NT2/D1 (cell line): ENCODE measurements at regions not wholly inside any gene's neighbourhood (a gene's known extent, or its start where the extent isn't known, plus 50 kb on each side); places are given as distances from the start of the nearest gene placed in this dataset.
"Not testable (repeated sequence)": the region's sequence is repeated elsewhere in the genome, so short reads cannot be mapped to it uniquely, and the experiment has no call there.

Source experiments
- DNase-seq: peaks from one replicate; pipeline ENCODE4 v3.0.0-alpha.2; 2011; ENCODE audit warnings: low read depth, low spot score
- H3K27me3 ChIP-seq: 2 replicates; pipeline ENCODE4 v1.6.0; 2011; ENCODE audit warnings: mild to moderate bottlenecking; ENCODE audit not compliant: insufficient read length, insufficient read depth
- H3K36me3 ChIP-seq: 2 replicates; pipeline ENCODE4 v1.6.1; 2011; ENCODE audit warnings: mild to moderate bottlenecking, low read length, mixed read lengths; ENCODE audit not compliant: insufficient read depth, insufficient read length
- H3K4me1 ChIP-seq: 2 replicates; pipeline ENCODE4 v1.5.1; 2011; ENCODE audit not compliant: insufficient read depth, insufficient read length
- H3K4me3 ChIP-seq: 2 replicates; pipeline ENCODE4 v1.5.1; 2011; ENCODE audit warnings: low read depth; ENCODE audit not compliant: insufficient read length
- H3K9ac ChIP-seq: 2 replicates; pipeline ENCODE4 v1.6.0; 2011; ENCODE audit warnings: low read depth; ENCODE audit not compliant: insufficient read length
- H3K9me3 ChIP-seq: 2 replicates; pipeline ENCODE4 v1.5.1; 2011; ENCODE audit warnings: mild to moderate bottlenecking, low read length; ENCODE audit not compliant: insufficient read depth
- SUZ12 ChIP-seq: IDR thresholded peaks from 2 replicates; pipeline ENCODE4 v1.6.1; 2011; ENCODE audit not compliant: insufficient read length, insufficient read depth; ENCODE audit errors: extremely low read depth
- YY1 ChIP-seq: IDR thresholded peaks from 2 replicates; pipeline ENCODE4 v1.6.1; 2011; ENCODE audit not compliant: insufficient read length, insufficient read depth
- ZNF274 ChIP-seq: IDR thresholded peaks from 2 replicates; pipeline ENCODE4 v1.6.1; 2011; ENCODE audit warnings: mild to moderate bottlenecking, low read depth, low read length

DNA sequence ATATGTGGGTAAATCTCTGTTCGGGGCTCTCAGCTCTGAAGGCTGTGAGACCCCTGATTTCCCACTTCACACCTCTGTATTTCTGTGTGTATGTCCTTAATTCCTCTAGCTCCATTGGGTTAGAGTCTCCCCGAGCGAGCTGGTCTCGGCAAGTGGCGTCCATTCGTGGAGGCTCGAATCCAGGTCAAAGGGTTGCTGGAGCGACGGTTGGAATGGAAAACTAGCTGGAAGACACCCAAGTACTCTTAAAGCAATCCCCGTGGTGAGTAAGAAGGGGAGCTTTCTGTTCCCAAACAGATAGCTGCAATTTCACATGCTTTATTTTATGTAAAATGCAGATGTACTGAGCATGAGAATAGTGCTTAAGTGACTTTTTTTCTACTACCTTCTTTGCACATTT is 277.5 kb upstream of the SGCG start:
- TF ChIP-seq YY1 (no peak), ZNF274 (no peak), SUZ12 (no peak)

DNA sequence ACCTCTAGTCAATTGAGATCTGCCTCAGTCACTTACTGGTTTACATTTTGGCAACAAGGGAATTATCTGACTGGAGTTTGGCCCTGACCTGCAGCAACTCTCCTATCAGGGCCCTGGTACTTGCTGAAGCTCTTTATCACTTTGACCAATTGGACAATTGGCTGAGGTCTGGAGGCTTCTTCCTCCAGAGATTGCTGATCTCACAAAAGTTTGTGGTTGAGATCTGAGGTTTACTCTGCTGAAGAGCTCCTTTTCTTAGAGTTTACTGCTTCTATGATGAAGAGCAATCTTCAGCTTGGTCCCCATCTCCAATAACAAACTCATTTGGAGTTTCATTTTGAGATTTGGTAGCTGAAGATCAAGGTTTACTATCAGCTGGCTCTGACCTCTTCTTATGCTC is 276.9 kb upstream of the SGCG start:
- Histone ChIP-seq H3K36me3 (no peaks in the 10 kb centered on the region), H3K4me1 (peaks cover 2% of the 10 kb centered on the region), H3K9me3 (peaks cover 50% of the 10 kb centered on the region), H3K9ac (no peak overlapping the region), H3K27me3 (no peaks in the 10 kb centered on the region), H3K4me3 (no peak overlapping the region)
- no peak for TF ChIP-seq SUZ12
- TF ChIP-seq YY1 = no peak
- TF ChIP-seq ZNF274 = no peak
- no peak for DNase-seq

More for the DNA sequence above, 277.5 kb upstream of the SGCG start:
- Histone ChIP-seq H3K9ac (no peak overlapping the region), H3K4me3 (no peak overlapping the region), H3K4me1 (peaks cover 2% of the 10 kb centered on the region), H3K36me3 (no peaks in the 10 kb centered on the region), H3K9me3 (peaks cover 56% of the 10 kb centered on the region), H3K27me3 (no peaks in the 10 kb centered on the region)
- DNase-seq = no peak

DNA sequence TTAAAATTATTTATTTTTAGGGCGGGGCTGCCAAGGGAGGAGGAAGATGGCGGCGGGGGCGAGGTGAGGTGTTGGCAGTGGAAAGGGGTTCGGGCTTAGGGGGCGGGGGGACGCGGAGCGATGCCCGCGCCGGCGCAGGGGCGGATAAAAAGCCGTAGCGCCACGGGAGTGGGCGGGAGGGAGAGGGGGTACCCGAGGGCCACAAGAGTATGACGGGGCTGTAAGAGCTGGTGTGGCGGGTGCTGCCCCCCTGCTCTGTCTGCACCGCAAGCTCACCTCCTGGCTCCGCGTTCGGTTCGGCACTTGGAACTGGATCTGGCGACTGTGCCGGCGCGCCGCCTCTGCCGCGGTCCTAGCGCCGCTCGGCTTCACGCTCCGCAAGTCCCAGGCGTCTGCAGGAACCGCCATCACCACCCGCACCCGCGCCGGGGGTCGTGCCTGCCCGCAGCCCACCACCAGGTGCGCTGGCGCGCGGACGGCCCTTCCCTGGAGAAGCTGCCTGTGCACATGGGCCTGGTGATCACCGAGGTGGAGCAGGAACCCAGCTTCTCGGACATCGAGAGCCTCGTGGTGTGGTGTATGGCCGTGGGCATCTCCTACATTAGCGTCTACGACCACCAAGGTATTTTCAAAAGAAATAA is 265.2 kb upstream of the SGCG start:
- Histone ChIP-seq H3K9me3 (no peaks in the 10 kb centered on the region), H3K4me1 (no peaks in the 10 kb centered on the region), H3K27me3 (no peaks in the 10 kb centered on the region), H3K4me3 (peak overlapping the region; percentile 41), H3K36me3 (no peaks in the 10 kb centered on the region), H3K9ac (peak overlapping the region; percentile 75)
- DNase-seq = peak; percentile 30
- no peak for TF ChIP-seq SUZ12
- TF ChIP-seq YY1 = no peak
- no peak for TF ChIP-seq ZNF274

DNA sequence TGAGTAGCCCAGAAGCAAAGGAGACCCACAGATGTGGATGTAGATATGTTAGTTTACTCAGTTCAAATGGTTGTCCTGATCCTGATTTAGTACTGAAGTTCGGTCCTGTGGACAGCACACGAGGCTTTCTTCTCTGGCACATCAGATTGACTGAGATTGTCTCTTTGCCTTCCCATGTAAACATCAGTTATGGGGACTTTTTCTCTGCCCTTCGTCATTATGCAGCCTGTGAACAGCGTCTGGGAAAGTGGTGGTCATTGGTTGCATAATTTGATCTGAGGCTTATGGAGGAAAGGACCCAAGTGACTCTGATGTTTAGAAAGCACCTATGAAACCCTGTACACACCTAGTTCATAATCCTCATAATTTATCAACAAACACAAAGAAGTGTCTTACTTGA is 264.5 kb upstream of the SGCG start:
- not testable (repeated sequence) for DNase-seq
- peak overlapping the region; percentile 75 for H3K9ac ChIP-seq
- peak overlapping the region; percentile 41 for H3K4me3 ChIP-seq

DNA sequence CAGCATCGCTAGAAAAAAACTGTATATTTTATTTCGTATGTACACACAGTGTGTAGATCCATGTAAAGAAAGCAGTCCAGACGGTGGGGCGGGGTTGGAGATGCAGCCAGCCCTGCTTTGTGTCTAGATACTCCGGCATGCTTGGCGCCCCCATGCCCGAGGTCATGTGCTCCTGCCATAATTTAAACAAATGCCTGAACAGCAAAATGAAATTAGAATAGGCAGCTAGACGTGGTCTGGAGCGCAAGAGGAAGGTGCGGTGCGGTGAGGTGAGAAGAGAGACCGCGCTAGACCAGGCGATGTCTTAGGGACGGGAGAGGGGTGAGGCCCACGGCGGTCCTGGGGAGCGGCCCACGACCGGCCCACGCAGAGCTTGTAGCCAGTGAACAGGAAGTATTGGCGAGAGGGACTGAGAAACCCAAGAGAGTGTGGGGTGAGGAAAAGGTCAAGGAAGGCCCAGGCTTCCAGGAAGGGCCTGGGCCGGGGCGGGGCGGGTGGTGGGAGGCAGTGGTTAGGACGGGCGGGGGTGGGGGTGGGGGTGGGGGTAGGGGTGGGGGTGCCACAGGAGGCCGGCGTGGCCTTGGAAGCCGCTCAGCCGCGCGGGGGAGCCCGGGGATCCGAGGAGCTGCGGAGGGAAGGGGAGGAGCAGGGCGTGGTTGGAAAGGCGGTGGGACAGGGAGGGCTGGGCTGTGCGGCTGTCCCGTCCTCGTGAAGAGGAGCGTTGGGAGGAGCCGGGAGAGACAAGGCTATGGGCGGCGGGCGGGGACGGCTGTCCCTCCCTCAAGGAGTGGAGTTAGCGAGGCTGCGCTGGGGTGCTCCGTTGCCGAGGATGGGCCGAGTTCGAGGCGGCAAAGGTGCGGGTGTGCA is 254.7 kb upstream of the SGCG start:
- peak overlapping the region; percentile 56 for H3K9ac ChIP-seq
- H3K9me3 ChIP-seq = no peaks in the 10 kb centered on the region; the same call in 1 of the 2 replicates
- no peaks in the 10 kb centered on the region for H3K4me1 ChIP-seq
- no peaks in the 10 kb centered on the region for H3K36me3 ChIP-seq
- DNase-seq = no peak
- TF ChIP-seq SUZ12 (no peak), ZNF274 (no peak), YY1 (no peak)
- H3K27me3 ChIP-seq = no peaks in the 10 kb centered on the region
- peak overlapping the region; percentile 37 for H3K4me3 ChIP-seq

More for the DNA sequence above, 264.5 kb upstream of the SGCG start:
- H3K27me3 ChIP-seq, H3K4me1 ChIP-seq, H3K36me3 ChIP-seq, H3K9me3 ChIP-seq: not testable (repeated sequence)

DNA sequence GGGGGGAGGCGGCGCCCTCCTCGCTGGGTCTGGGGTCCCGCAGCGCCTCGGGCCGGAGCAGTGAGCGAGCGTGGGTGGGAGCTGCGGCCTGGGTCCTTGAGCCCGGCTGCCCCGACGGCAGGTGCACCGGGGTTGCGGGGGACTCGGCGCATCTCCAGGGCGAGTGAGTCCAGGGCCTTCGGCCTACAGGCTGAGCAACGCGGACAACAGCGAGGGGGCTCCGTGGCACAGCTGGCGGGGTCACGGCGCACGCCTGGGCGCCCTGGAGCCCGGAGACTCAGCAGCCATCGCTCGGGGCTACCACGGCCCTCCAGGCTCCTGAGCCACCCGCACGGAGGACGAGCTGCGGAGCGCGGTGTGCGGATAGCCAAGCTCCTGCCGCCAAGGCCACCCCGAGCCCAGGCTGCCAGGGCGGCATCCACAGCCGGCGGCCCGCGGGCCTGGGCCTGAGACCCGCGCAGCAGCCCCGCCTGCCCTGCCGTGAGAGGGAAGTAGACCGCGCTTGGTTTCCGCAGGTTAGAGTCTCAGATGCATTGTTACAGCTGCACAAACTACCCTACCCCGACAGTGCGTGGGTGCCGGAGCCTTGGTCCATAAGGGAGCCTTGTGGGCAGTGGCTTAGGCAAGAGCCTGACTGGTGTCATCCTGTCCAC is 253.9 kb upstream of the SGCG start:
- no peaks in the 10 kb centered on the region for H3K4me1 ChIP-seq
- H3K36me3 ChIP-seq = no peaks in the 10 kb centered on the region
- DNase-seq = no peak
- H3K9ac ChIP-seq = peak overlapping the region; percentile 56
- H3K4me3 ChIP-seq = peak overlapping the region; percentile 37
- no peaks in the 10 kb centered on the region for H3K27me3 ChIP-seq
- no peaks in the 10 kb centered on the region; the same call in 1 of the 2 replicates for H3K9me3 ChIP-seq
- no peak for TF ChIP-seq YY1
- TF ChIP-seq SUZ12 = no peak
- TF ChIP-seq ZNF274 = no peak

DNA sequence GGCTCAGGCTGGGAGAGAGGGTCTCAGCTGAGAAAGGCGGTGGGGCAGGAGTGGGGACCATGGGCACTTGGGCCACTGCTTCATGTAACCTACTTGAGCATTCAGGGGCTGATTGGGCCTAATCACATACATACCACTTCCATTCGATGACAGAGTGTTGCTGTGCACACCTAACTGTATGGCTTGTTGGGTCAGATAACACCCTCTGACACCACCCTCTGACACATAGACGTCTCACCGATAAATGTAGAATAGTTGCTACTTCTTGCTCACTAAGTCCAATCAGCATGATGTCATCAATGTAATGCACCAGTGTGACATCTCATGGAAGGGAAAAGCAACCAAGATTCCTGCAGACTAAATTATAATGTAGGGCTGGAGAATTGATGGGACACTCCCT is 252.9 kb upstream of the SGCG start:
- H3K9ac ChIP-seq, H3K27me3 ChIP-seq, H3K4me1 ChIP-seq, H3K36me3 ChIP-seq, H3K9me3 ChIP-seq, DNase-seq, H3K4me3 ChIP-seq: not testable (repeated sequence)
